GM18505 (cell line): ENCODE measurements at regions not wholly inside any gene's neighbourhood (a gene's known extent, or its start where the extent isn't known, plus 50 kb on each side); places are given as distances from the start of the nearest gene placed in this dataset.
"Not testable (repeated sequence)": the region's sequence is repeated elsewhere in the genome, so short reads cannot be mapped to it uniquely, and the experiment has no call there.

Experiments used
- ATAC-seq: cut with Tn5 transposase; IDR thresholded peaks from one replicate; pipeline ENCODE4 v1.9.1; 2021; ENCODE audit not compliant: unreplicated experiment
- POLR2A ChIP-seq: IDR thresholded peaks from 4 replicates; pipeline ENCODE4 v1.6.1; 2011; ENCODE audit warnings: borderline replicate concordance; ENCODE audit not compliant: insufficient read depth, insufficient read length; ENCODE audit errors: extremely low read depth

- ATAC-seq = no peak
- no peak for TF ChIP-seq POLR2A
Observed at GRCh38 chr2:131657895-131658768, 130.4 kb downstream of the CCDC74A start.

GRCh38 chr2:131658769-131659131, 131.1 kb downstream of the CCDC74A start:
- ATAC-seq = no peak
- TF ChIP-seq POLR2A = no peak

GRCh38 chr2:131659168-131659572, 131.5 kb downstream of the CCDC74A start:
- no peak for TF ChIP-seq POLR2A
- no peak for ATAC-seq

GRCh38 chr2:131661101-131661782, 133.6 kb downstream of the CCDC74A start:
- ATAC-seq = not testable (repeated sequence)

GRCh38 chr2:131661884-131662535, 134.3 kb downstream of the CCDC74A start:
- not testable (repeated sequence) for ATAC-seq

GRCh38 chr2:131663501-131663900, 135.8 kb downstream of the CCDC74A start:
- not testable (repeated sequence) for ATAC-seq

GRCh38 chr2:131665716-131666115, 138.0 kb downstream of the CCDC74A start:
- ATAC-seq = not testable (repeated sequence)

- not testable (repeated sequence) for ATAC-seq
Observed at GRCh38 chr2:131668794-131669540, 141.3 kb downstream of the CCDC74A start.

- ATAC-seq = not testable (repeated sequence)
Observed at GRCh38 chr2:131671841-131672470, 144.3 kb downstream of the CCDC74A start.

GRCh38 chr2:131672471-131673399, 145.0 kb downstream of the CCDC74A start:
- peak; percentile 84 for ATAC-seq

- no peak for TF ChIP-seq POLR2A
Observed at GRCh38 chr2:131673400-131674173, 145.9 kb downstream of the CCDC74A start.

GRCh38 chr2:131674174-131674507, 146.5 kb downstream of the CCDC74A start:
- no peak for ATAC-seq
- TF ChIP-seq POLR2A = no peak

More at GRCh38 chr2:131673400-131674173, 145.9 kb downstream of the CCDC74A start:
- ATAC-seq = peak; percentile 88

- ATAC-seq = peak; percentile 8
Observed at GRCh38 chr2:131681611-131682121, 154.0 kb downstream of the CCDC74A start.
